HG02642 (cell line): ENCODE measurements at regions not wholly inside any gene's neighbourhood (a gene's known extent, or its start where the extent isn't known, plus 50 kb on each side); places are given as distances from the start of the nearest gene placed in this dataset.

Source experiments
- ATAC-seq: cut with Tn5 transposase; IDR thresholded peaks from one replicate; pipeline ENCODE4 v1.9.1; 2021; ENCODE audit warnings: mild to moderate bottlenecking; ENCODE audit not compliant: unreplicated experiment, poor library complexity

GRCh38 chr4:27327421-27328181 lies 467.0 kb downstream of the STIM2 start:
- no peak for ATAC-seq

- no peak for ATAC-seq
These were observed 477.9 kb downstream of the STIM2 start for GRCh38 chr4:27338530-27338929.

- ATAC-seq = no peak
These were observed 482.8 kb downstream of the STIM2 start for GRCh38 chr4:27343411-27343810.

- ATAC-seq = no peak
These were observed 489.5 kb downstream of the STIM2 start for GRCh38 chr4:27350161-27350560.

GRCh38 chr4:27357283-27357682 lies 496.6 kb downstream of the STIM2 start:
- ATAC-seq = no peak

- ATAC-seq = no peak
These were observed 497.6 kb downstream of the STIM2 start for GRCh38 chr4:27358269-27358668.

GRCh38 chr4:27360131-27360530 lies 499.5 kb downstream of the STIM2 start:
- ATAC-seq = no peak

- no peak for ATAC-seq
These were observed 500.2 kb downstream of the STIM2 start for GRCh38 chr4:27360790-27361267.

- no peak for ATAC-seq
These were observed 503.9 kb downstream of the STIM2 start for GRCh38 chr4:27364509-27364908.

- no peak for ATAC-seq
These were observed 505.6 kb downstream of the STIM2 start for GRCh38 chr4:27366104-27366823.

- no peak for ATAC-seq
These were observed 508.1 kb downstream of the STIM2 start for GRCh38 chr4:27368781-27369180.

GRCh38 chr4:27381815-27382214 lies 521.2 kb downstream of the STIM2 start:
- no peak for ATAC-seq

GRCh38 chr4:27387711-27388110 lies 527.1 kb downstream of the STIM2 start:
- no peak for ATAC-seq

GRCh38 chr4:27397886-27398285 lies 537.2 kb downstream of the STIM2 start:
- no peak for ATAC-seq

- no peak for ATAC-seq
These were observed 538.1 kb downstream of the STIM2 start for GRCh38 chr4:27398631-27399310.

GRCh38 chr4:27407616-27408015 lies 547.0 kb downstream of the STIM2 start:
- no peak for ATAC-seq

- no peak for ATAC-seq
These were observed 552.0 kb downstream of the STIM2 start for GRCh38 chr4:27412613-27413012.

GRCh38 chr4:27414887-27415731 lies 554.5 kb downstream of the STIM2 start:
- no peak for ATAC-seq

GRCh38 chr4:27428661-27429060 lies 568.0 kb downstream of the STIM2 start:
- ATAC-seq = no peak

GRCh38 chr4:27429364-27429871 lies 568.8 kb downstream of the STIM2 start:
- no peak for ATAC-seq
